ENCODE measurements at regions not wholly inside any gene's neighbourhood (a gene's known extent, or its start where the extent isn't known, plus 50 kb on each side); places are given as distances from the start of the nearest gene placed in this dataset.

DNA sequence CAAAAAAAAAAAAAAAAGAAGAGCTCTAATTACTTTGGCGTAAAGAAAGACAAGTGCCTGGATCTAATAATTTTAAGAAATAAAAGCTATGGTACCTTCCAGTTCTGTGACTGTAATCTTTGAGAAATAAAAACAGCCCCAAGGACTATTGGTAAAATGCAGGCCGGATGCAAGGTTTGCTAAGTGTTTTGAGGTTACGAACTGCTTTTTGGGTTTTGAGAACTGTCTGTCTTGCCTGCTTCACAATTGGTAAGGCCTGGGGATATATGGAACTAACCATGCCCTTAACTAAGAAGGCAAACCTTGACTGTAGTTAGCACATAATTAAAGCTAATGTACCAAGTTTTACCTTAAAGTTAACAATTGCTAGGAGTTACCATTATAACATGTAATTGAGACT, 388.4 kb upstream of the CBLB start:
- TF ChIP-seq, protein P1, sequence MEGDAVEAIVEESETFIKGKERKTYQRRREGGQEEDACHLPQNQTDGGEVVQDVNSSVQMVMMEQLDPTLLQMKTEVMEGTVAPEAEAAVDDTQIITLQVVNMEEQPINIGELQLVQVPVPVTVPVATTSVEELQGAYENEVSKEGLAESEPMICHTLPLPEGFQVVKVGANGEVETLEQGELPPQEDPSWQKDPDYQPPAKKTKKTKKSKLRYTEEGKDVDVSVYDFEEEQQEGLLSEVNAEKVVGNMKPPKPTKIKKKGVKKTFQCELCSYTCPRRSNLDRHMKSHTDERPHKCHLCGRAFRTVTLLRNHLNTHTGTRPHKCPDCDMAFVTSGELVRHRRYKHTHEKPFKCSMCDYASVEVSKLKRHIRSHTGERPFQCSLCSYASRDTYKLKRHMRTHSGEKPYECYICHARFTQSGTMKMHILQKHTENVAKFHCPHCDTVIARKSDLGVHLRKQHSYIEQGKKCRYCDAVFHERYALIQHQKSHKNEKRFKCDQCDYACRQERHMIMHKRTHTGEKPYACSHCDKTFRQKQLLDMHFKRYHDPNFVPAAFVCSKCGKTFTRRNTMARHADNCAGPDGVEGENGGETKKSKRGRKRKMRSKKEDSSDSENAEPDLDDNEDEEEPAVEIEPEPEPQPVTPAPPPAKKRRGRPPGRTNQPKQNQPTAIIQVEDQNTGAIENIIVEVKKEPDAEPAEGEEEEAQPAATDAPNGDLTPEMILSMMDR (IDR thresholded peaks at IDR 0.05; ENCODE audit: borderline replicate concordance, insufficient read depth, low read depth, low read length): no peak
- peak overlapping the region; percentile 79 for H3K4me3 ChIP-seq (ENCODE audit: low read depth, low read length)

DNA sequence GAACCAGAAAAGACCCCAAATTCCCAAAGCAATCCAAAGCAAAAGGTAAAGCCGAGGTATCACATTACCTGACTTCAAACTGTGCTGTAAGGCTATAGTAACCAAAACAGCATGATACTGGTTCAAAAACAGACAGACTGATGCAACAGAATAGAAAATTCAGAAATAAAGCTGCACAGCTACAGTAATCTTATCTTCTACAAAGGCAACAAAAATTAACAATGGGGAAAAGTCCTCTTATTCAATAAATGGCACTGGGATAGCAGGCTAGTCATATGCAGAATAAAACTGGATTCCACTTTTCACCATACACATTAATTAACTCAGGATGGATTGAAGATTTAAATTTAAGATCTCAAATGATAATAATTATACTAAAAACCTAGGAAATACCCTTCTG, 392.6 kb upstream of the CBLB start:
- TF ChIP-seq, protein P1 (IDR thresholded peaks at IDR 0.05; ENCODE audit: borderline replicate concordance, insufficient read depth, low read depth, low read length): no peak

DNA sequence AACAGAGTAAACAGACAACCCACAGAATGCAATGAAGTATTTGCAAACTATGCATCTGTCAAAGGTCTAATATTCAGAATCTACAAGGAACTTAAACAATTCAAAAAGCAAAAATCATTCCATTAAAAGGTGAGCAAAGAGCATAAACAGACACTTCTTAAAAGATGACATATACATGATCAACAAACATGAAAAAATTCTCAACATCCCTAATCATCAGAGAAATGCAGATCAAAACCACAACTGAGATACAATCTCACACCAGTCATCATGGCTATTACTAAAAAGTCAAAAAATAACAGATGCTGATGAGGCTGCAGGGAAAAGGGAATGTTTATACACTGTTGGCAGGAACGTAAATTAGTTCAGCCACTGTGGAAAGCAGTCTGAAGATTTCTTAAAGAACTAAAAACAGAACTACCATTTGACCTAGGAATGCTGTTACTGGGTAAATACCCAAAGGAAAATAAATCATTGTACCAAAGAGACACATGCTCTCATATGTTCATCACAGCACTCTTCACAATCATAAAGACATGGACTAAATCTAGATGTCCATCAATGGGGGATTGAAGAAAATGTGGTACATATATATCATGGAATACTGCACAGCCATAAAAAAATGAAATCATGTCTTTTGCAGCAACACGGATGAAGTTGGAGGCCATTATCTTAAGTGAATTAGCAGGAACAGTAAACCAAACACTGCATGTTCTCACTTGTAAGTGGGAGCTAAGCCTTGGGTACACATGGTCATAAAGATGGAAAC, 393.3 kb upstream of the CBLB start:
- TF ChIP-seq, protein P1 (IDR thresholded peaks at IDR 0.05; ENCODE audit: borderline replicate concordance, insufficient read depth, low read depth, low read length): no peak
- H3K4me3 ChIP-seq (ENCODE audit: low read depth, low read length): no peak overlapping the region

More for the DNA sequence above, 392.6 kb upstream of the CBLB start:
- H3K4me3 ChIP-seq (ENCODE audit: low read depth, low read length): no peak overlapping the region

DNA sequence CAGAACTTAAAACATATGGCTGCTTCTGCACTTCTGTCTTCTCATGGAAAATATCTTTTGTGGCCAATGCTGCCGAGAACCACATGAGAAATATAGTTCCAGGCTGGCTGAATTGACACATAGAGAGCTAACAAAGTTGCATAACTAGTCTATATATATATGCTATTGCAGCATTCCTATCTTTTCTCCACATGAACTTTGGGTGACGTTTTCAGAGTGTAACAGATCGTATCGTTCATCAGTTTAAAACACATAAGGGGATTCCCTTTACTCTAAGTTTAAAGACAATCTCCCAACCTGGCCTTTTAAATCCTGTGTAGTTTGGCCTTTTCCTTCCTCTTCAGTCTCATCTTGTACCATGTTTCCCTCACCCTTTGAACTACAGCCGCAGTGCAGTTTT, 394.2 kb upstream of the CBLB start:
- no peak overlapping the region for H3K4me3 ChIP-seq (ENCODE audit: low read depth, low read length)
- TF ChIP-seq, protein P1 (IDR thresholded peaks at IDR 0.05; ENCODE audit: borderline replicate concordance, insufficient read depth, low read depth, low read length): no peak

DNA sequence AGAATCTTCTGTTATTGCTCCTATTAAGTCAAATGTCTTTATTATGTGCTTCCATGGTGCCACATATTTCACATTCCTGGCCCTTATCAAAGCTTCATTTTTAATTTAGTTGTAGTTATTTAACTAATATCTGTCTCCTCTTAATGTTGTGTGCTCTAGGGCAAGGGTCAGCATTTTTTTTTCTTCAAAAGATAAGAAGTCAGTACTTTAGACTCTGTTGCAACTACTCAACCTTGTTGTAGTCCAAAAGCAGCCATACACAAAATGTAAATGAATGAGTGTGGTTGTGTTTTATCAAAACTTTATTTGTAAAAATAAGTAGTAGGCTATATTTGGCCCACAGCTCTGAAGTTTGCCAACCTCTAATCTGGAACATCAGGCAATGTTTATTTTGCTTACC, 394.7 kb upstream of the CBLB start:
- TF ChIP-seq, protein P1 (IDR thresholded peaks at IDR 0.05; ENCODE audit: borderline replicate concordance, insufficient read depth, low read depth, low read length): no peak
- H3K4me3 ChIP-seq (ENCODE audit: low read depth, low read length): no peak overlapping the region

DNA sequence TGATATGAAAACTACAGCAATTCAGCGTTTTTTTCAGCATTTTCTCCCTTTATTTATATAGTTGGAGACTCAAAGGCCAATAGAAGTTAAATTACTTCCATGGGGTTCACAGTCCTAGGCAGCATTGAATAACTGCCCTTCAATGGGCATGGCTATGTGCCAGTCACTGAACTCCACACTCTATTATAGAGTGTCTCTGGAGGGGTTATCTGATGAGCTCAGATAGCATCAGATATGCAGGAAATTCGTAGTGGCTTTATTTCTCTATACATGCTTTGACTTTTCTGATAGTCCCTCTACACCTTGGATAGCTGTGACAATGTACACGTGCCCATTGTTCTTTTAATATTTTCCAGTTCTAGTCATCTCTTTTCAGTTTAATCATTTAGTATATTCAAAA, 396.9 kb upstream of the CBLB start:
- TF ChIP-seq, protein P1 (IDR thresholded peaks at IDR 0.05; ENCODE audit: borderline replicate concordance, insufficient read depth, low read depth, low read length): no peak
- no peak overlapping the region for H3K4me3 ChIP-seq (ENCODE audit: low read depth, low read length)

DNA sequence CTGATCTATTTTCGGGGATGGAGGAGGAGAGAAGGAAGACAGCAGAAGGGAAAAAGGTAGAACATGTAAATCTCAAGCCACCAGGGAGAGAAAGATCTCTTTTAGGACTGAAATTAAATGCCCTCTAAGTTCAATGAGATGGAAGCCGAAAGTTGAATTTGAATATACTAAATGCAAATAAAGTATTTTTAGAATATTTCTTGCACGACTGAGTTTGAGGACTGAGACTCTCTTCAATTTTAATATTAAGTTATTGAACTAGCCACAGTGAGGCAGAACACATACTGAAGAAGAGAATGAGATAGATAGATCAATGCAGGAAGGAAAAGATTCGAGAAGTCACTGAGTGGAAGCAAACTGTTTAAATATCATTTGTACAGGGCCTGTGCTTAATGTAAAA, 399.9 kb upstream of the CBLB start:
- H3K4me3 ChIP-seq (ENCODE audit: low read depth, low read length): no peak overlapping the region
- TF ChIP-seq, protein P1 (IDR thresholded peaks at IDR 0.05; ENCODE audit: borderline replicate concordance, insufficient read depth, low read depth, low read length): no peak
